Left lung (tissue), 4 donors: ENCODE measurements at regions not wholly inside any gene's neighbourhood (a gene's known extent, or its start where the extent isn't known, plus 50 kb on each side); places are given as distances from the start of the nearest gene placed in this dataset.
"Not testable (repeated sequence)": the region's sequence is repeated elsewhere in the genome, so short reads cannot be mapped to it uniquely, and the experiment has no call there.

Source experiments
- ATAC-seq: fragments of 200-7000 bp; cut with Tn5 transposase; one replicate; pipeline ENCODE4 v1.9.1; 2020; ENCODE audit warnings: moderate library complexity
- DNase-seq, 4 donors: peaks; one replicate each; pipeline ENCODE4 v3.0.0-alpha.2; 2013 to 2020
- H3K27ac ChIP-seq, 2 donors: fragments of 200-600 bp; sonication (generic) in 1 of 2; one replicate each; pipeline versions ENCODE4 v1.5.0 to v1.8.0; 2020 to 2021
- H3K27me3 ChIP-seq, 2 donors: fragments of 200-600 bp; sonication (generic) in 1 of 2; one replicate each; pipeline versions ENCODE4 v1.5.0 to v1.8.0; 2020 to 2021
- H3K36me3 ChIP-seq, 2 donors: fragments of 200-600 bp; sonication (generic) in 1 of 2; one replicate each; pipeline versions ENCODE4 v1.5.0 to v1.8.0; 2020 to 2021
- H3K4me1 ChIP-seq, 2 donors: fragments of 200-600 bp; one replicate each; pipeline ENCODE4 v1.8.0; 2021
- H3K4me3 ChIP-seq, 2 donors: fragments of 200-600 bp; sonication (generic) in 1 of 2; one replicate each; pipeline versions ENCODE4 v1.5.0 to v1.8.0; 2020 to 2021; ENCODE audit warnings: mild to moderate bottlenecking in 1 of 2
- H3K9me3 ChIP-seq, 2 donors: fragments of 200-600 bp; sonication (generic) in 1 of 2; one replicate each; pipeline versions ENCODE4 v1.5.0 to v1.8.0; 2020 to 2021
- CTCF ChIP-seq, 2 donors: fragments of 200-600 bp; sonication (generic) in 1 of 2; IDR thresholded peaks; one replicate each; pipeline versions ENCODE4 v1.5.0 to v1.8.0; 2021; ENCODE audit warnings: antibody characterized with exemption in 2 of 2
- intact Hi-C, 2 donors: fragments of 100-400 bp; cut with DNase I; formaldehyde crosslinking; loops; one replicate each; pipeline versions ENCODE4 v1.11.2 to v1.14.2; 2022
- donor health status: DM: no; HTN: yes; CAD: no.
- donor health status: DM: no; HTN: no; CAD: no.

GRCh38 chr4:187679450-187679849 lies 316.1 kb upstream of the ZFP42 start:
- H3K9me3 ChIP-seq, result peaks cover 0 to 2% of the 10 kb centered on the region in 2 donors
- ATAC-seq (no peak), DNase-seq (no peak)
- H3K27ac ChIP-seq, result no peak overlapping the region
- H3K4me3 ChIP-seq, result no peak overlapping the region
- H3K36me3 ChIP-seq, result no peaks in the 10 kb centered on the region
- H3K27me3 ChIP-seq, result no peaks in the 10 kb centered on the region
- intact Hi-C loops, result no loop called here
- no peaks in the 10 kb centered on the region for H3K4me1 ChIP-seq
- TF ChIP-seq CTCF (IDR thresholded peaks at IDR 0.05), result no peak

- no peak overlapping the region for H3K4me3 ChIP-seq
- intact Hi-C loops, result no loop called here
- H3K4me1 ChIP-seq, result no peaks in the 10 kb centered on the region
- H3K27ac ChIP-seq, result no peak overlapping the region
- no peaks in the 10 kb centered on the region for H3K36me3 ChIP-seq
- DNase-seq (no peak), ATAC-seq (no peak)
- H3K9me3 ChIP-seq, result peaks cover 0 to 2% of the 10 kb centered on the region in 2 donors
- no peak for TF ChIP-seq CTCF (IDR thresholded peaks at IDR 0.05)
- H3K27me3 ChIP-seq, result no peaks in the 10 kb centered on the region
Observed at GRCh38 chr4:187685247-187685646, 310.3 kb upstream of the ZFP42 start.

GRCh38 chr4:187687697-187688096 lies 307.9 kb upstream of the ZFP42 start:
- ATAC-seq (no peak), DNase-seq (no peak)
- Histone ChIP-seq H3K4me1 (no peaks in the 10 kb centered on the region), H3K27me3 (no peaks in the 10 kb centered on the region), H3K36me3 (no peaks in the 10 kb centered on the region), H3K27ac (no peak overlapping the region), H3K4me3 (no peak overlapping the region), H3K9me3 (peaks cover 0 to 5% of the 10 kb centered on the region in 2 donors)
- no peak for TF ChIP-seq CTCF (IDR thresholded peaks at IDR 0.05)
- intact Hi-C loops, result no loop called here

GRCh38 chr4:187692626-187693025 lies 302.9 kb upstream of the ZFP42 start:
- Histone ChIP-seq H3K4me3 (no peak overlapping the region), H3K9me3 (peaks cover 0 to 6% of the 10 kb centered on the region in 2 donors), H3K4me1 (no peaks in the 10 kb centered on the region), H3K27me3 (no peaks in the 10 kb centered on the region), H3K27ac (no peak overlapping the region), H3K36me3 (no peaks in the 10 kb centered on the region)
- intact Hi-C loops, result no loop called here
- DNase-seq (no peak), ATAC-seq (no peak)
- TF ChIP-seq CTCF (IDR thresholded peaks at IDR 0.05), result no peak

- H3K4me3 ChIP-seq, H3K4me1 ChIP-seq, ATAC-seq, DNase-seq, H3K27ac ChIP-seq, H3K27me3 ChIP-seq, H3K36me3 ChIP-seq, intact Hi-C loops: not testable (repeated sequence)
- peaks cover 0 to 11% of the 10 kb centered on the region in 2 donors for H3K9me3 ChIP-seq
Observed at GRCh38 chr4:187695531-187695930, 300.0 kb upstream of the ZFP42 start.

- Histone ChIP-seq H3K4me3 (no peak overlapping the region), H3K27ac (no peak overlapping the region), H3K9me3 (peaks cover 0 to 24% of the 10 kb centered on the region in 2 donors), H3K27me3 (no peaks in the 10 kb centered on the region), H3K4me1 (no peaks in the 10 kb centered on the region), H3K36me3 (no peaks in the 10 kb centered on the region)
- ATAC-seq (no peak), DNase-seq (no peak)
- intact Hi-C loops, result no loop called here
- TF ChIP-seq CTCF (IDR thresholded peaks at IDR 0.05), result no peak
Observed at GRCh38 chr4:187711586-187711985, 284.0 kb upstream of the ZFP42 start.
